ENCODE measurements at regions not wholly inside any gene's neighbourhood (a gene's known extent, or its start where the extent isn't known, plus 50 kb on each side); places are given as distances from the start of the nearest gene placed in this dataset.

DNA sequence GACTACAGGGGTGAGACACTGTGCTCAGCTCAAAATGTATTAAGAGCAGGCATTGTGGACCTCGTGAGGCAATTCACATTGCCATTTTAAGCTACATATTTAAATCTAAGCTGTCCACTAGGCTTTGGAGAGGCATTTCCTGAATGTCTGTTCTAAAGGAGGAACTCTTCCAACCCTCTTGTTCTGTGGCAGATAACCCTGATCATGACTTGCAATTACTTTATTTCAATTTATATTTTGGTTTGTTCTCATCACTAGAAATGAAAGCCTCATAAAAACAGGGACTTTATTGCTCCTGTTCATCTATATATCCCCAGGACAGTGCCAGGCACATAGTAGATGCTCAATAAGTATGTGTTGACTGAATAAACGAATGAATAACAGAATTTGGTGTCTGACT lies 84.0 kb upstream of the SALL4 start:
- TF ChIP-seq ELF4 (IDR thresholded peaks at IDR 0.05) (no peak), SP1 (IDR thresholded peaks at IDR 0.05) (no peak), ZNF384 (IDR thresholded peaks at IDR 0.05) (no peak), FOXK2 (IDR thresholded peaks at IDR 0.05) (no peak), ARNT (IDR thresholded peaks at IDR 0.05) (no peak), FOXM1 (IDR thresholded peaks at IDR 0.05; ENCODE audit: borderline replicate concordance) (no peak), LEF1 (IDR thresholded peaks at IDR 0.05; ENCODE audit: borderline replicate concordance) (no peak)
